ENCODE measurements at regions not wholly inside any gene's neighbourhood (a gene's known extent, or its start where the extent isn't known, plus 50 kb on each side); places are given as distances from the start of the nearest gene placed in this dataset.

GRCh38 chr19:32241306-32241705 lies 104.1 kb upstream of the ZNF507 start:
- no peak for TF ChIP-seq CTCF (conservative IDR thresholded peaks at IDR 0.05; ENCODE audit: low read depth, low read length)

GRCh38 chr19:32241932-32242710 lies 103.3 kb upstream of the ZNF507 start:
- no peak for TF ChIP-seq CTCF (conservative IDR thresholded peaks at IDR 0.05; ENCODE audit: low read depth, low read length)
- no peak for DNase-seq (ENCODE audit: low read depth)
- H3K4me3 ChIP-seq (ENCODE audit: low read length), result no peak overlapping the region

More at GRCh38 chr19:32241306-32241705, 104.1 kb upstream of the ZNF507 start:
- DNase-seq (ENCODE audit: low read depth), result no peak
- H3K4me3 ChIP-seq (ENCODE audit: low read length), result no peak overlapping the region

- DNase-seq (ENCODE audit: low read depth), result no peak
- H3K4me3 ChIP-seq (ENCODE audit: low read length), result no peak overlapping the region
- no peak for TF ChIP-seq CTCF (conservative IDR thresholded peaks at IDR 0.05; ENCODE audit: low read depth, low read length)
These were observed 99.4 kb upstream of the ZNF507 start for GRCh38 chr19:32246006-32246405.

- TF ChIP-seq CTCF (conservative IDR thresholded peaks at IDR 0.05; ENCODE audit: low read depth, low read length), result no peak
- DNase-seq (ENCODE audit: low read depth), result no peak
- no peak overlapping the region for H3K4me3 ChIP-seq (ENCODE audit: low read length)
These were observed 93.6 kb upstream of the ZNF507 start for GRCh38 chr19:32251634-32252332.

- TF ChIP-seq CTCF (conservative IDR thresholded peaks at IDR 0.05; ENCODE audit: low read depth, low read length), result no peak
- no peak overlapping the region for H3K4me3 ChIP-seq (ENCODE audit: low read length)
These were observed 93.1 kb upstream of the ZNF507 start for GRCh38 chr19:32252333-32252669.

GRCh38 chr19:32253683-32254508 lies 91.5 kb upstream of the ZNF507 start:
- no peak overlapping the region for H3K4me3 ChIP-seq (ENCODE audit: low read length)
- no peak for TF ChIP-seq CTCF (conservative IDR thresholded peaks at IDR 0.05; ENCODE audit: low read depth, low read length)
- DNase-seq (ENCODE audit: low read depth), result no peak

More at GRCh38 chr19:32252333-32252669, 93.1 kb upstream of the ZNF507 start:
- DNase-seq (ENCODE audit: low read depth), result no peak
